Psoas muscle (tissue), 7 donors: ENCODE measurements at regions not wholly inside any gene's neighbourhood (a gene's known extent, or its start where the extent isn't known, plus 50 kb on each side); places are given as distances from the start of the nearest gene placed in this dataset.

Experiments used
- ATAC-seq, 4 donors: fragments of 200-7000 bp; cut with Tn5 transposase; one replicate each; pipeline ENCODE4 v1.9.1; 2020; ENCODE audit warnings: moderate library complexity in 3 of 4, mild to moderate bottlenecking in 2 of 4
- DNase-seq, 2 donors: peaks; one replicate each; pipeline ENCODE4 v3.0.0-alpha.2; 2020
- H3K27ac ChIP-seq: fragments of 200-600 bp; one replicate; pipeline ENCODE4 v1.8.0; 2022
- H3K27me3 ChIP-seq, 3 donors: fragments of 200-600 bp in 1 of 3; one replicate each; pipeline versions ENCODE4 v1.6.1 to v1.8.0; 2013 to 2022; ENCODE audit warnings: low read length in 2 of 3, mild to moderate bottlenecking in 2 of 3, moderate library complexity in 1 of 3; ENCODE audit not compliant: insufficient read depth in 3 of 3
- H3K36me3 ChIP-seq, 2 donors: fragments of 200-600 bp in 1 of 2; one replicate each; pipeline versions ENCODE4 v1.6.1 to v1.8.0; 2013 to 2022; ENCODE audit warnings: low read depth in 1 of 2, mild to moderate bottlenecking in 1 of 2, moderate library complexity in 1 of 2; ENCODE audit not compliant: insufficient read depth in 1 of 2
- H3K4me1 ChIP-seq: fragments of 200-600 bp; one replicate; pipeline ENCODE4 v1.8.0; 2022
- H3K4me3 ChIP-seq: fragments of 200-600 bp; one replicate; pipeline ENCODE4 v1.8.0; 2022; ENCODE audit warnings: mild to moderate bottlenecking
- H3K9me3 ChIP-seq: fragments of 200-600 bp; one replicate; pipeline ENCODE4 v1.8.0; 2022
- WGBS, 3 donors: extraction: QIAGEN DNeasy Blood & Tissue Kit; methylation state at CpG; one replicate each; pipeline versions ENCODE4 v1.1.6 to v1.1.7; 2013; 5-methylcytosine and 5-hydroxymethylcytosine counted together
- intact Hi-C, 2 donors: fragments of 100-400 bp; cut with DNase I; formaldehyde crosslinking; loops; one replicate each; pipeline versions ENCODE4 v1.11.0 to v1.14.2; 2022
- TF ChIP-seq, protein P1 (sequence below): fragments of 200-600 bp; IDR thresholded peaks from one replicate; pipeline ENCODE4 v1.8.0; 2022; ENCODE audit warnings: antibody characterized with exemption
- donor health status: healthy with polysubstance abuse.
- donor health status: DM: no; HTN: no; CAD: no; lungs with moderate emphysema.
- donor health status: Bipolar disorder and iron deficiency.
- donor health status: healthy.
- donor health status: DM: yes; HTN: yes; CAD: no.
- donor health status: DM: no; HTN: no; CAD: no.
- donor health status: DM: yes; HTN: yes; CAD: no.

DNA sequence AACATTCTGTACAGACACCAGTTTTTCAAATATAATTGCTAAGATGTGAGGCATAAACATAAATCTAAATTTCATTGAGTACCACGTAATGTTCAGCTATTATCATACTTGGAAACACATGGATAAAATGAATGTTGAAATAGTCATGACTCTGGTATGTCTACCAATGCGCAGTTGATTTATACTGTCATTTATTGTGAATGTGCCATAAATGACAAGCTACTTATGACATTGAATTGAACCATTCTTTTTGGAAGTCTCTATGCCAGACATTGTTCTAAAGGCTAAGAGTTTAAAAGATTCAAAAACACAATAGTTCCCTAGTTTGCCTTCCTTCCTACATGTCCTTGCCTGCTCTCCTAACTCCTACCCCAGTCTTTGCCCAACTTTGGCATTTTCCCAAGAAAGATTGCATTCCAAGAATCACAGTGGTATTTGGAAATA lies 96.6 kb upstream of the DMD start:
- Histone ChIP-seq H3K4me3 (no peak overlapping the region), H3K36me3 (no peaks in the 10 kb centered on the region), H3K4me1 (no peaks in the 10 kb centered on the region), H3K27me3 (no peaks in the 10 kb centered on the region), H3K9me3 (no peaks in the 10 kb centered on the region), H3K27ac (no peak overlapping the region)
- TF ChIP-seq, protein P1, sequence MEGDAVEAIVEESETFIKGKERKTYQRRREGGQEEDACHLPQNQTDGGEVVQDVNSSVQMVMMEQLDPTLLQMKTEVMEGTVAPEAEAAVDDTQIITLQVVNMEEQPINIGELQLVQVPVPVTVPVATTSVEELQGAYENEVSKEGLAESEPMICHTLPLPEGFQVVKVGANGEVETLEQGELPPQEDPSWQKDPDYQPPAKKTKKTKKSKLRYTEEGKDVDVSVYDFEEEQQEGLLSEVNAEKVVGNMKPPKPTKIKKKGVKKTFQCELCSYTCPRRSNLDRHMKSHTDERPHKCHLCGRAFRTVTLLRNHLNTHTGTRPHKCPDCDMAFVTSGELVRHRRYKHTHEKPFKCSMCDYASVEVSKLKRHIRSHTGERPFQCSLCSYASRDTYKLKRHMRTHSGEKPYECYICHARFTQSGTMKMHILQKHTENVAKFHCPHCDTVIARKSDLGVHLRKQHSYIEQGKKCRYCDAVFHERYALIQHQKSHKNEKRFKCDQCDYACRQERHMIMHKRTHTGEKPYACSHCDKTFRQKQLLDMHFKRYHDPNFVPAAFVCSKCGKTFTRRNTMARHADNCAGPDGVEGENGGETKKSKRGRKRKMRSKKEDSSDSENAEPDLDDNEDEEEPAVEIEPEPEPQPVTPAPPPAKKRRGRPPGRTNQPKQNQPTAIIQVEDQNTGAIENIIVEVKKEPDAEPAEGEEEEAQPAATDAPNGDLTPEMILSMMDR = no peak
- ATAC-seq (no peak), DNase-seq (no peak)
- 60 to 66% (median 63%) methylated on average over 2 of the region's 2 CpGs for WGBS, 3 donors
- intact Hi-C loops = no loop called here

DNA sequence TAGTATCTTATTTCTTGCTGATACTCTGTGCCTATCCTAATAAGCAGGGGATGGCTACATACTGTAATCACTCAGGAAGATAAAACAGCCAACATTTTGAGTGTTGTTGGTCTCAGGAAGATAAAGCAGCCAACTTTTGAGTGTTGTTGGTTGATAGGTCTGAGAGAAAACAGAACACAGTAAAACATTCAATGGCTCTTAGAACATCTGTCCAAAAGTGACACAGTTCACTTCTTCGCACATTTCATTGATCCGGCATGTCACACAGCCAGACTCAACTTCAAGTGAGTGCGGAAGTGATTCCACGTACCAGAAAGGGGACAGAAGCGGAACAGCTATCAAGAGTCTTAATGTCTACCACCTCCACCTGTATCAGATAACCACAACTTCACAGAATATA lies 87.3 kb upstream of the DMD start:
- TF ChIP-seq, protein P1 = no peak
- ATAC-seq (no peak), DNase-seq (no peak)

DNA sequence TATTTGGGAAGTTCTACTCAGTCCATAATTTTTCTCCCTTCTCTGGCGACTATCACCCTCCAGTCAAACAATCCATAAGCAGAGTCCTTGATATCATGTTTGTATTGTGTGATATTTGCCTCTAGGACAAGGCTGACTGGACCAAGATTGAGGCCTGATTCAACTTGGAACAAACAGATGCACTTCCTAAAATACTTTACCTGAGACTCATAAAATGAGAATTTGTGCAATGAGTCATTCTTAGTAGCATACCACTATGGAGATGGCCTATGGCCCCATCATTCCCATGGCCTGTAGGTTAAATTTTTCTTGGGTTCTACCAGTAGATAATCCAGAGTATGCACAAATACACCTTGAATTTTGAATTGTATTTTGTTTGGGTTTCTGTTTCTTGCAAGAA lies 74.2 kb upstream of the DMD start:
- Histone ChIP-seq H3K27ac (no peak overlapping the region), H3K36me3 (no peaks in the 10 kb centered on the region), H3K4me3 (no peak overlapping the region), H3K9me3 (no peaks in the 10 kb centered on the region), H3K4me1 (no peaks in the 10 kb centered on the region), H3K27me3 (no peaks in the 10 kb centered on the region)
- TF ChIP-seq, protein P1 = no peak
- intact Hi-C loops = no loop called here
- ATAC-seq = no peak
- WGBS, 3 donors = 74 to 93% (median 77%) methylated on average over 1 of the region's 1 CpG
- no peak for DNase-seq

More for the DNA sequence above, 87.3 kb upstream of the DMD start:
- H3K27ac ChIP-seq = no peak overlapping the region
- no peaks in the 10 kb centered on the region for H3K36me3 ChIP-seq
- H3K27me3 ChIP-seq = no peaks in the 10 kb centered on the region
- intact Hi-C loops = no loop called here
- no peak overlapping the region for H3K4me3 ChIP-seq
- no peaks in the 10 kb centered on the region for H3K9me3 ChIP-seq
- H3K4me1 ChIP-seq = no peaks in the 10 kb centered on the region
- WGBS, 3 donors = 92 to 94% (median 94%) methylated on average over 5 of the region's 5 CpGs

DNA sequence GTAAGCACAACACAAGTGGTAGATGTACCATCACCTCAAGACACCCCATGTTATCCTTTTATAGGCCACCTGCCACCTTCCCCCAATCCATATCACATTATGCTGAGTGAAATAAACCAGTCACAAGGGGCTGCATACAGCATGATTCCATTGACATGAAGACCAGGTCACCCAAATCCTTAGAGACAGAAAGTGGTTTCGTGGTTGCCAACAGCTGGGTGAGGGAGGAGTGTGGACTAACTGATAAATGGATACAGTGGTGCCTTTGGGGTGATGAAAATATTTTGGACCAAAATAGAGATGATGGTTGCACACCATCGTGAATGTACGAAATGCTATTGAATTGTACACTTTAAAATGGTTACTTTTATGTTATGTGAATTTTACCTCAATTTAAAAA lies 65.7 kb upstream of the DMD start:
- TF ChIP-seq, protein P1 = no peak
- Histone ChIP-seq H3K36me3 (no peaks in the 10 kb centered on the region), H3K27me3 (no peaks in the 10 kb centered on the region), H3K9me3 (no peaks in the 10 kb centered on the region), H3K27ac (no peak overlapping the region), H3K4me1 (no peaks in the 10 kb centered on the region), H3K4me3 (no peak overlapping the region)
- 77 to 93% (median 87%) methylated on average over 3 of the region's 3 CpGs for WGBS, 3 donors
- intact Hi-C loops = no loop called here
- no peak for DNase-seq
- ATAC-seq = no peak

DNA sequence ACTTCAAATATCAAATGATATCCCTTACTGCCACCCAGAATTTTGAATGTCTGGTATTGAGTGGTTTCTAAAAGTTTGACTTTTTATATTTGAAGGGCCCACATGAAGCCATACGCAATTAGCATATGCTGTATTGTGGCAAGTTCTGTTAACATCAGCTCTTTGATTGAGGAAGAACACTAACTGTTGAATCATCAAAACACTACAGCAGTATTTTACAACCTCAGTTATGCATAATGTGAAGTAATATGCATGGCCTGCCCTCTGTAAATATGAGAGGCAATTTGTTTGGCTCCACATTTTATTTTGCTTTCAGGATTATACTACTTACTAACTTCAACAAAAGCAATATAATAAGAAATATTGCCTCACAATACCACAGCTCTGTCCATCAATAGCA lies 62.2 kb upstream of the DMD start:
- Histone ChIP-seq H3K36me3 (no peaks in the 10 kb centered on the region), H3K27ac (no peak overlapping the region), H3K4me1 (no peaks in the 10 kb centered on the region), H3K4me3 (no peak overlapping the region), H3K27me3 (no peaks in the 10 kb centered on the region), H3K9me3 (no peaks in the 10 kb centered on the region)
- intact Hi-C loops = no loop called here
- DNase-seq (no peak), ATAC-seq (no peak)
- TF ChIP-seq, protein P1 = no peak
- WGBS, 3 donors = 84 to 100% (median 98%) methylated on average over 1 of the region's 1 CpG
